Muscle layer of duodenum (tissue), 2 donors: ENCODE measurements at regions not wholly inside any gene's neighbourhood (a gene's known extent, or its start where the extent isn't known, plus 50 kb on each side); places are given as distances from the start of the nearest gene placed in this dataset.

Source experiments
- H3K27ac ChIP-seq: one replicate; pipeline ENCODE4 v1.7.0; 2013; ENCODE audit warnings: mild to moderate bottlenecking, low read length
- H3K27me3 ChIP-seq: one replicate; pipeline ENCODE4 v1.7.0; 2013; ENCODE audit warnings: low read depth, mild to moderate bottlenecking, control low read depth, low read length
- H3K36me3 ChIP-seq, 2 donors: one replicate each; pipeline ENCODE4 v1.7.0; 2013; ENCODE audit warnings: low read length in 2 of 2, control low read depth in 1 of 2, mild to moderate bottlenecking in 1 of 2; ENCODE audit not compliant: insufficient read depth in 2 of 2, control insufficient read depth in 1 of 2
- H3K4me1 ChIP-seq, 2 donors: one replicate each; pipeline ENCODE4 v1.7.0; 2013; ENCODE audit warnings: low read length in 2 of 2, mild to moderate bottlenecking in 2 of 2, control low read depth in 1 of 2, moderate library complexity in 1 of 2; ENCODE audit not compliant: insufficient read depth in 2 of 2, control insufficient read depth in 1 of 2
- H3K4me3 ChIP-seq, 2 donors: one replicate each; pipeline ENCODE4 v1.7.0; 2013; ENCODE audit warnings: low read length in 2 of 2, low read depth in 1 of 2, mild to moderate bottlenecking in 1 of 2
- H3K9me3 ChIP-seq, 2 donors: one replicate each; pipeline ENCODE4 v1.7.0; 2013; ENCODE audit warnings: low read length in 2 of 2, control low read depth in 1 of 2, mild to moderate bottlenecking in 1 of 2; ENCODE audit not compliant: control insufficient read depth in 1 of 2
- donor health status: healthy.

GRCh38 chr6:90401933-90402830, 105.5 kb upstream of the BACH2 start:
- Histone ChIP-seq H3K9me3 (no peaks in the 10 kb centered on the region), H3K36me3 (no peaks in the 10 kb centered on the region), H3K27me3 (no peaks in the 10 kb centered on the region), H3K4me3 (no peak overlapping the region), H3K27ac (no peak overlapping the region), H3K4me1 (no peaks in the 10 kb centered on the region)

- Histone ChIP-seq H3K27me3 (no peaks in the 10 kb centered on the region), H3K9me3 (no peaks in the 10 kb centered on the region), H3K4me1 (no peaks in the 10 kb centered on the region), H3K4me3 (no peak overlapping the region), H3K36me3 (no peaks in the 10 kb centered on the region), H3K27ac (no peak overlapping the region)
Observed at GRCh38 chr6:90399970-90400369, 103.3 kb upstream of the BACH2 start.

- H3K4me3 ChIP-seq: no peak overlapping the region
- H3K9me3 ChIP-seq: no peaks in the 10 kb centered on the region
- no peaks in the 10 kb centered on the region for H3K27me3 ChIP-seq
- no peaks in the 10 kb centered on the region for H3K36me3 ChIP-seq
- H3K27ac ChIP-seq: no peak overlapping the region
- no peaks in the 10 kb centered on the region for H3K4me1 ChIP-seq
Observed at GRCh38 chr6:90397929-90398674, 101.5 kb upstream of the BACH2 start.

- no peak overlapping the region for H3K27ac ChIP-seq
- H3K9me3 ChIP-seq: no peaks in the 10 kb centered on the region
- no peaks in the 10 kb centered on the region for H3K4me1 ChIP-seq
- no peaks in the 10 kb centered on the region for H3K36me3 ChIP-seq
- no peaks in the 10 kb centered on the region for H3K27me3 ChIP-seq
- H3K4me3 ChIP-seq: no peak overlapping the region
Observed at GRCh38 chr6:90397047-90397446, 100.4 kb upstream of the BACH2 start.

- Histone ChIP-seq H3K36me3 (no peaks in the 10 kb centered on the region), H3K27me3 (no peaks in the 10 kb centered on the region), H3K9me3 (no peaks in the 10 kb centered on the region), H3K4me1 (no peaks in the 10 kb centered on the region), H3K4me3 (no peak overlapping the region), H3K27ac (no peak overlapping the region)
Observed at GRCh38 chr6:90393232-90393884, 96.7 kb upstream of the BACH2 start.

- no peaks in the 10 kb centered on the region for H3K9me3 ChIP-seq
- no peaks in the 10 kb centered on the region for H3K27me3 ChIP-seq
- H3K36me3 ChIP-seq: no peaks in the 10 kb centered on the region
- no peak overlapping the region for H3K27ac ChIP-seq
- no peak overlapping the region for H3K4me3 ChIP-seq
- no peaks in the 10 kb centered on the region for H3K4me1 ChIP-seq
Observed at GRCh38 chr6:90390379-90390778, 93.7 kb upstream of the BACH2 start.

GRCh38 chr6:90388395-90388794, 91.8 kb upstream of the BACH2 start:
- Histone ChIP-seq H3K36me3 (no peaks in the 10 kb centered on the region), H3K27me3 (no peaks in the 10 kb centered on the region), H3K9me3 (no peaks in the 10 kb centered on the region), H3K4me1 (no peaks in the 10 kb centered on the region), H3K4me3 (no peak overlapping the region), H3K27ac (no peak overlapping the region)

GRCh38 chr6:90387826-90388225, 91.2 kb upstream of the BACH2 start:
- H3K36me3 ChIP-seq: no peaks in the 10 kb centered on the region
- H3K27me3 ChIP-seq: no peaks in the 10 kb centered on the region
- no peaks in the 10 kb centered on the region for H3K4me1 ChIP-seq
- H3K27ac ChIP-seq: no peak overlapping the region
- H3K4me3 ChIP-seq: no peak overlapping the region
- H3K9me3 ChIP-seq: no peaks in the 10 kb centered on the region

- no peaks in the 10 kb centered on the region for H3K9me3 ChIP-seq
- H3K27me3 ChIP-seq: no peaks in the 10 kb centered on the region
- H3K4me1 ChIP-seq: no peaks in the 10 kb centered on the region
- H3K4me3 ChIP-seq: no peak overlapping the region
- no peaks in the 10 kb centered on the region for H3K36me3 ChIP-seq
- no peak overlapping the region for H3K27ac ChIP-seq
Observed at GRCh38 chr6:90387383-90387775, 90.7 kb upstream of the BACH2 start.

- H3K27me3 ChIP-seq: no peaks in the 10 kb centered on the region
- no peaks in the 10 kb centered on the region for H3K36me3 ChIP-seq
- no peaks in the 10 kb centered on the region for H3K4me1 ChIP-seq
- H3K27ac ChIP-seq: no peak overlapping the region
- no peaks in the 10 kb centered on the region for H3K9me3 ChIP-seq
- no peak overlapping the region for H3K4me3 ChIP-seq
Observed at GRCh38 chr6:90386399-90387382, 90.0 kb upstream of the BACH2 start.
